ENCODE measurements at regions not wholly inside any gene's neighbourhood (a gene's known extent, or its start where the extent isn't known, plus 50 kb on each side); places are given as distances from the start of the nearest gene placed in this dataset.

- TF ChIP-seq CREB5 (CRISPR knock-in tag; IDR thresholded peaks at IDR 0.05; ENCODE audit: low read depth): no peak
- ATAC-seq: no peak
Measured at GRCh38 chr12:67453191-67453590, 184.0 kb downstream of the CAND1 start.

- no peak for ATAC-seq
- TF ChIP-seq TSHZ2 (CRISPR knock-in tag; IDR thresholded peaks at IDR 0.05) (no peak), TOX (CRISPR knock-in tag; IDR thresholded peaks at IDR 0.05; ENCODE audit: borderline replicate concordance) (no peak), ZNF8 (CRISPR knock-in tag; IDR thresholded peaks at IDR 0.05) (no peak), ZNF565 (CRISPR knock-in tag; conservative IDR thresholded peaks at IDR 0.05; ENCODE audit: low read depth) (no peak), ARNTL (CRISPR knock-in tag; IDR thresholded peaks at IDR 0.05; ENCODE audit: borderline replicate concordance, low read depth) (no peak), CREB5 (CRISPR knock-in tag; IDR thresholded peaks at IDR 0.05; ENCODE audit: low read depth) (no peak), POU6F1 (CRISPR knock-in tag; IDR thresholded peaks at IDR 0.05; ENCODE audit: borderline replicate concordance, low read depth) (no peak), ISL1 (CRISPR knock-in tag; IDR thresholded peaks at IDR 0.05) (no peak), ZFP30 (CRISPR knock-in tag; IDR thresholded peaks at IDR 0.05) (no peak), BACH2 (CRISPR knock-in tag; IDR thresholded peaks at IDR 0.05; ENCODE audit: borderline replicate concordance) (no peak)
Measured at GRCh38 chr12:67455236-67455635, 186.1 kb downstream of the CAND1 start.

GRCh38 chr12:67456431-67456901 is 187.3 kb downstream of the CAND1 start:
- peak; percentile 88 for ATAC-seq
- no peak for TF ChIP-seq OSR1 (CRISPR knock-in tag; IDR thresholded peaks at IDR 0.05)
- TF ChIP-seq CREB5 (CRISPR knock-in tag; IDR thresholded peaks at IDR 0.05; ENCODE audit: low read depth): no peak
- no peak for TF ChIP-seq ZNF8 (CRISPR knock-in tag; IDR thresholded peaks at IDR 0.05)
- no peak for TF ChIP-seq RARB (CRISPR knock-in tag; IDR thresholded peaks at IDR 0.05)
- no peak for TF ChIP-seq PATZ1 (CRISPR knock-in tag; IDR thresholded peaks at IDR 0.05; ENCODE audit: borderline replicate concordance)
- TF ChIP-seq SNAI2 (CRISPR knock-in tag; IDR thresholded peaks at IDR 0.05): no peak
- no peak for TF ChIP-seq CSDC2 (CRISPR knock-in tag; IDR thresholded peaks at IDR 0.05)
- no peak for TF ChIP-seq ZNF70 (CRISPR knock-in tag; IDR thresholded peaks at IDR 0.05)
- TF ChIP-seq TSHZ2 (CRISPR knock-in tag; IDR thresholded peaks at IDR 0.05): no peak
- TF ChIP-seq GLIS3 (CRISPR knock-in tag; IDR thresholded peaks at IDR 0.05): no peak
- TF ChIP-seq POU6F1 (CRISPR knock-in tag; IDR thresholded peaks at IDR 0.05; ENCODE audit: borderline replicate concordance, low read depth): no peak
- no peak for TF ChIP-seq ESRRG (CRISPR knock-in tag; IDR thresholded peaks at IDR 0.05)
- TF ChIP-seq TCF4 (CRISPR knock-in tag; IDR thresholded peaks at IDR 0.05; ENCODE audit: borderline replicate concordance): no peak
- no peak for TF ChIP-seq BACH2 (CRISPR knock-in tag; IDR thresholded peaks at IDR 0.05; ENCODE audit: borderline replicate concordance)
- no peak for TF ChIP-seq TOX (CRISPR knock-in tag; IDR thresholded peaks at IDR 0.05; ENCODE audit: borderline replicate concordance)

Data from SK-N-SH treated with all-trans-retinoic acid at 6 μM for 48 hours (cell line).